ENCODE measurements at regions not wholly inside any gene's neighbourhood (a gene's known extent, or its start where the extent isn't known, plus 50 kb on each side); places are given as distances from the start of the nearest gene placed in this dataset.

GRCh38 chr16:59213952-59214351 lies 479.8 kb upstream of the GOT2 start (continued):
- TF ChIP-seq POLR2AphosphoS5 (IDR thresholded peaks at IDR 0.05; ENCODE audit: low read depth) (no peak), EZH2phosphoT487 (IDR thresholded peaks at IDR 0.05; ENCODE audit: unreplicated experiment) (no peak)

DNA sequence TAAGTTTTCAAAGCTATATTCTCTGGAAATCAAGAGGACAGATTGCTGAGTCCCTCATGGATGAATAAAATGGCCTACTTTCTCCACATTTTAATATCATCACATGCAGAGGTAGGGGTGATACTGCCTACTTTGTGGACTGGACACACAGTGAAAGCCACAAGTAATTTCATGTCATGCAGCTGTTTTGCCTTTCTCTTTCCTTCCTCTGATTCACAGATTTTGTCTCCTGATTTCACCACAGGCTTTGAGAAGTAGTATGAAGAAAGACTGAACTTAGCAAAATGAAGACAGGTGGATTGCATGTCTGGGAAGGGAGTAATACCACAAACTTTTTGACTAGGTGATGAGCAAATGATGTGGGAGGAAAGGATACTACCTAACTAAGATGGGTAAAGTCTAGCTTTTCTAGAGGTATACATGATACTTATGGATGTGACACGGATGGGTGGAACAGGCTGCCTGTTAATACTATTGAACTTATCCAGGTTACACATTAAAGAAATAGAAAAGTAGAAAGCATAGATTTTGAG lies 478.4 kb upstream of the GOT2 start:
- Histone ChIP-seq H3F3A (replicated peaks; ENCODE audit: low read depth) (no peaks in the 10 kb centered on the region), H2AFZ (no peak overlapping the region), H3K4me3 (no peak overlapping the region), H3K4me2 (no peak overlapping the region), H3K27me3 (ENCODE audit: insufficient read depth) (no peaks in the 10 kb centered on the region), H3K9me2 (ENCODE audit: insufficient read depth) (peaks cover 8% of the 10 kb centered on the region; the same call in 1 of the 2 replicates), H3K27ac (ENCODE audit: low read depth) (no peak overlapping the region), H3K79me2 (replicated peaks; ENCODE audit: insufficient read depth) (no peaks in the 10 kb centered on the region), H3K4me1 (ENCODE audit: insufficient read depth) (peaks cover 18% of the 10 kb centered on the region), H4K20me1 (replicated peaks; ENCODE audit: insufficient read depth) (no peaks in the 10 kb centered on the region), H3K36me3 (ENCODE audit: insufficient read depth) (no peaks in the 10 kb centered on the region)
- DNase-seq (ENCODE audit: low spot score): no peak
- no peaks in the 10 kb centered on the region for H3K9me3 Mint-ChIP-seq
- no peaks in the 10 kb centered on the region for H3K27me3 Mint-ChIP-seq (ENCODE audit: insufficient read depth, low read depth, poor library complexity)
- no peak for TF ChIP-seq CREB1 (CRISPR knock-in tag; IDR thresholded peaks at IDR 0.05; ENCODE audit: low read depth)
- H3K27ac Mint-ChIP-seq: no peak overlapping the region
- H3K4me1 Mint-ChIP-seq: peaks cover 21% of the 10 kb centered on the region
- H3K4me3 Mint-ChIP-seq: no peak overlapping the region
- ATAC-seq: no peak
- no peaks in the 10 kb centered on the region for H3K36me3 Mint-ChIP-seq (ENCODE audit: low read depth)

GRCh38 chr16:59210955-59211541 lies 476.9 kb upstream of the GOT2 start:
- Histone ChIP-seq H3K4me1 (ENCODE audit: insufficient read depth) (peaks cover 18% of the 10 kb centered on the region), H3K27ac (ENCODE audit: low read depth) (peak overlapping the region; percentile 81; the same call in 1 of the 2 replicates), H3F3A (replicated peaks; ENCODE audit: low read depth) (no peaks in the 10 kb centered on the region), H3K4me2 (peak overlapping the region; percentile 31), H3K27me3 (ENCODE audit: insufficient read depth) (no peaks in the 10 kb centered on the region), H4K20me1 (replicated peaks; ENCODE audit: insufficient read depth) (no peaks in the 10 kb centered on the region), H3K4me3 (peak overlapping the region; percentile 6; the same call in 1 of the 2 replicates), H3K9me2 (ENCODE audit: insufficient read depth) (no peaks in the 10 kb centered on the region), H3K36me3 (ENCODE audit: insufficient read depth) (no peaks in the 10 kb centered on the region), H3K79me2 (replicated peaks; ENCODE audit: insufficient read depth) (no peaks in the 10 kb centered on the region), H2AFZ (no peak overlapping the region)
- Mint-ChIP-seq H3K9me3 (no peaks in the 10 kb centered on the region), H3K4me1 (peaks cover 21% of the 10 kb centered on the region), H3K27ac (peak overlapping the region; percentile 66), H3K27me3 (ENCODE audit: insufficient read depth, low read depth, poor library complexity) (no peaks in the 10 kb centered on the region), H3K36me3 (ENCODE audit: low read depth) (no peaks in the 10 kb centered on the region), H3K4me3 (no peak overlapping the region)
- DNase-seq (ENCODE audit: low spot score): peak; percentile 83
- peak; percentile 96 for ATAC-seq
- TF ChIP-seq CREB1 (CRISPR knock-in tag; IDR thresholded peaks at IDR 0.05; ENCODE audit: low read depth): peak; percentile 59
- no peak for TF ChIP-seq POLR2AphosphoS5 (IDR thresholded peaks at IDR 0.05; ENCODE audit: low read depth)

- H3K9me2 ChIP-seq (ENCODE audit: insufficient read depth): no peaks in the 10 kb centered on the region
- H3K4me1 ChIP-seq (ENCODE audit: insufficient read depth): peaks cover 12% of the 10 kb centered on the region
- H3K4me2 ChIP-seq: no peak overlapping the region
- H3F3A ChIP-seq (replicated peaks; ENCODE audit: low read depth): no peaks in the 10 kb centered on the region
- Mint-ChIP-seq H3K4me3 (no peak overlapping the region), H3K36me3 (ENCODE audit: low read depth) (no peaks in the 10 kb centered on the region), H3K27ac (no peak overlapping the region), H3K27me3 (ENCODE audit: insufficient read depth, low read depth, poor library complexity) (no peaks in the 10 kb centered on the region), H3K9me3 (no peaks in the 10 kb centered on the region; the same call in 2 of the 3 replicates), H3K4me1 (peaks cover 24% of the 10 kb centered on the region)
- no peaks in the 10 kb centered on the region for H4K20me1 ChIP-seq (replicated peaks; ENCODE audit: insufficient read depth)
- no peaks in the 10 kb centered on the region for H3K27me3 ChIP-seq (ENCODE audit: insufficient read depth)
- ATAC-seq (no peak), DNase-seq (ENCODE audit: low spot score) (no peak)
- no peak overlapping the region for H3K4me3 ChIP-seq
- H3K79me2 ChIP-seq (replicated peaks; ENCODE audit: insufficient read depth): no peaks in the 10 kb centered on the region
- TF ChIP-seq POLR2AphosphoS5 (IDR thresholded peaks at IDR 0.05; ENCODE audit: low read depth): no peak
- H2AFZ ChIP-seq: no peak overlapping the region
- no peaks in the 10 kb centered on the region for H3K36me3 ChIP-seq (ENCODE audit: insufficient read depth)
- H3K27ac ChIP-seq (ENCODE audit: low read depth): no peak overlapping the region
Measured at GRCh38 chr16:59205403-59205802, 471.3 kb upstream of the GOT2 start.
